ENCODE measurements at regions not wholly inside any gene's neighbourhood (a gene's known extent, or its start where the extent isn't known, plus 50 kb on each side); places are given as distances from the start of the nearest gene placed in this dataset.
A peak's percentile ranks its signal among the peaks of the same experiment; 100 is the strongest.
"Not testable (repeated sequence)": the region's sequence is repeated elsewhere in the genome, so short reads cannot be mapped to it uniquely, and the experiment has no call there.

DNA sequence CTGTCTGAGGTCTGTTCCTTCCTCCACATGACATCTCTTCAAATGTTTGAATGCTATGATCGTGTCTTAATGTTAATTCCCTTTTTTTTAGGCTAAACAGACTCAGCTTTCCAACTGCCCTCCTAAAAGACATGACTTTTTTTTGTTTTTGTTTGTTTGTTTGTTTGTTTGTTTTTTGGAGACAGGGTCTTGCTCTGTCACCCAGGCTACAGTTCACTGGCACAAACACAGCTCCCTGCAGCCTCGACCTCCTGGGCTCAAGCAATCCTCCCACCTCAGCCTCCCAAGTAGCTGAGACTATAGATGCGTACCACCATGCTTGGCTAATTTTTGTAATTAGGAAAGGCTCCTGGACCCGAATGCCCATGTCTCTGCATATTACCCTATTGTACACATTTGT, 176.5 kb downstream of the ABCA8 start:
- no peak for DNase-seq

DNA sequence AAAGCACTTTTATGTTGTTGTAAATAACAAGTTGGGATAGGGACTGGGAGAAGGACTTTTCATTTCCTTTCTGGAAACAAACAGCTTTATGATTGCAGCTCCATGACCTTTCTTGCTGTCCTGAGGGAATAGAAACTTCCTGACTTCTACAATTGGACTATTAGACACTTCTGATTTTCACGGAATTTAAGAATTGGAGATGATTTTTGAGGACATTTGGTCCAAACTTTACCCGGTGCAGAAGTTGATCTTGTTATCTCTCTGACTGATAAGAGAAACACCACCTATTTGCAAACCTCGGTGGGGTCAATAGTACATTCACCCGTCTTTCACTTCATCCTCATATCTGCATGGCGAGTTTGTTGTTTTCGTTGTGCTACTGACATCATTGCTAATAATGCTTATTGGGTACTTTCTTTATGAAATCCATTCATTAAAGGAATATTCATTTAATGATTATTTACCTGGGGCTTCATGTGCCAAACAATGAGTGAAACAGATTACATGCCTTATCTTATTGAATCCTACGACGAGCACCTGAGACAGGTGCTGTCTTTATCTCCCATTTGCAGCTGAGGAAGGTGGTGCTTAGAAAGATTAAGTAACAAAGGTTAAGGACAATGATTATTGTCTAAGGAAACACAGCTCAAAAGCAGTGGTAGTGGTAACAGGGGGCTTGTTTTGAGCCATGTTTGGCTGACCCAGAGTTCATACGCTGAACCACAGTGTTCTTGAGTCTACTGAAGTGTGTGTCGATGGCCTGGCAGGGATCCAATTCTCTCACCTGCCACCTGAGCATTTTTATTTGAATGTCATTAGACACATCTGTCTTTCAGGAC, 176.9 kb upstream of the FAM20A start:
- peak; percentile 40 for DNase-seq

DNA sequence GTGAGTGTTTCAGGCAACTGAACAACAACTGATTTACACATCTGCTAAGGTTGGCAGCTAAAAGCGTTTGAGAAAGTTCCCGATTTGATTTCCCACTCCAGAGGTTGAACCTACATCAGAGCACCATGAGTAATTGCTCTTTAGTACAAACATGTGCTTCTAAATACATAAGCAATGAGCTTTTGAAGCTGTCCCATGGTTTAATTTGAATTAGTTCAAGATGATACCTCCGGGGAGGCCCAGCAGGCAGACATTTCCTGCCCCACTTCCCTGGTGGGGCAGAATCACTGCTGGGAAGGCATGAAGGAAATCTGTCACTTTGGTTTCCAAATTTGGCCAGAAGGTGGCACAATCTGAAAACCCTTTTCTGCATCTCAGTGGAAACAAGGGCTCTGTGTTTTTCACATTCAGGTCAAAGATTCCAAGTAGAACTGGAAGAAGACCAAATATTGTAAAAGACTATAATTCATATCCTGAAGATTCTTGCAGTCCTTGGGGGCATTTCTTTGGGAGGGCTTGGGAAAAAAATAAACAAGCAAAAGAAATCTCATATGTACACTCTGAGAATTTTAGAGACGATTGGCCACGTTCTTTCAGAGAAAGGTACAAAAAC, 176.2 kb upstream of the FAM20A start:
- no peak for DNase-seq

DNA sequence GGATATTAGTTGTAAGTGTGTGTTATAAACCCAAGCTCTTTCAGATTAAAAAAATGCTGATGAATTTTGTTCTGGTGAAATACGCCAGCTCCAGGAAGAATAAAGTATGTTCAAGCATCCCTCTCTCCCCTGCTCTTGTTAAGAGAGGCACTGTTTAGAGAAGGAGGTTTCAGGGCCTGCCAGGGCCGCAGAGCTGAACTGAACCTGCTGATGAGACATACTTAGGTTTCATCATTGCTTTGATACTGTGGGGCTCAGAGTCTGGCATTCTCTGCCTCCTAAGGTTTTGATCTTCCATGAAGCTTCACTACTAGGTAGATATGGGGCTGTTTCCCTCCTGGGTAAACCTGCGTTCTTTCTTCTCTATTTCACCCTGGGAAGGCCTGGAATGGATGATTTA, 175.3 kb upstream of the FAM20A start:
- DNase-seq, result no peak

DNA sequence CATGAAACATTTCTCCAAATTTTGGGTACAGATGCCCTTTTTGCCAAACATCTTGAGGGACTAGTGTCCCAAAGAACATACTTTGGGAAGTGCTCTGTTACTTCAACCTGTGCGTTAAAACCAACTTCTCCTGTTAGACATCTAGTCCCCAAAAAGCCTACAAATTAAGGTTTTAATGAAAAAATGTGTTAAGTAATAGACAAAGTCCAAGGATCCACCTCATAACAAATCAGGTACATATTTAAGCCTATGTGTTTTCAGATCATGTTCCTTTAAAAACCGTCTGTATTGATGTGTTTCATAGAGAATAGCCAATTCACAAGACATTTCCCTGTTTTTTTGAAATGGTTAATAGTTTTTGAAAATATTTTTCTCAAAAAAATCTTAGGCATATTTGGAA, 174.8 kb upstream of the FAM20A start:
- no peak for DNase-seq

DNA sequence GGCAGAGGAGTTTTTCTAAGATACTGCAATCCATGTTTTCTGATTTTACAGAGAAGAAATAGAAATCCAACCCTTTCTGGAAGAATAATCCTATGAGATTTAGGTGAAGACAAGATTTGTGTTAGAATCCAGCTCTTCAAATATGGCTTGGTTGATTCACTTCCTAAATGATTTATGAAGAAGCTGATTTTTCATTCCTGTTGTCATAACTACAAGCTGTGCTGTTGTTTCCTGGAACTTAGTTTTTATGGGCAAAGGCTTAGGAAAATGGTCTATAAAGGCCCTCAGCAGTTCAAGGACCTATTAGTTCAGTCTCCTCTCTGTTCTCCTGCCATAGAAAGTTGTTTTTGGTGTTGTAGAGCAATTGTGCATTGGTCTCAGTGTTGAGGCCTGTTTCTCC, 174.2 kb upstream of the FAM20A start:
- no peak for DNase-seq

DNA sequence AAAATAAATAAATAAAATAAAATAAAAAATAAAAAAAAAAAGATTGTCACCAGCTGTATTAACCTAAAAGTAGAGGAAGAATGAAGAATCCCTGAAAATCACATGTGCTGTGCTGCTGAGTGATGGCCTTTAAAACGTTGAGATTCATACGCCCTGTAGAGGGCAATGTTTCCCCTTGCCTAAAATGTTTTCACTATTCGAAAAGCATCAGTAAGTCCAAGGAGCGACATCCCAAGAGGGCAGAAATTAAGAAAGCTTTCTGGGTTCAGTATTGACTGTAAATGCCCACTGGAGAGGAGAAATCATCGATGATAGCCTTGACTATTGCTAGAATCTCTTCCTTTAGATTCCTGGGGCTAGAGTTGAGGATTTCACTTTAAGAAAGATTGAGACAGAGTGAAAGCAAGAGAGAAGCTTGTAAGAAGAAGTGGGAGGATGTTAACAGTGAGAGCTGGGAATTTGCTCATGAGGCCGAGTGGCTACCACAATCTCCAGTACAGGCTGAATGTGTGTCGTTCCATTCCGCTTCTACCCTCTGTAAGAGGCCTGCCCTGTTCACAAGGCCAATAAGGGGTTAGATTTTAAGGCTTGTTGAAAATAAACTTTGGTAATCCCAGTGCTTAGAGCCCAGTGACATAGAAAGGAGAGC, 170.8 kb upstream of the FAM20A start:
- no peak for DNase-seq

DNA sequence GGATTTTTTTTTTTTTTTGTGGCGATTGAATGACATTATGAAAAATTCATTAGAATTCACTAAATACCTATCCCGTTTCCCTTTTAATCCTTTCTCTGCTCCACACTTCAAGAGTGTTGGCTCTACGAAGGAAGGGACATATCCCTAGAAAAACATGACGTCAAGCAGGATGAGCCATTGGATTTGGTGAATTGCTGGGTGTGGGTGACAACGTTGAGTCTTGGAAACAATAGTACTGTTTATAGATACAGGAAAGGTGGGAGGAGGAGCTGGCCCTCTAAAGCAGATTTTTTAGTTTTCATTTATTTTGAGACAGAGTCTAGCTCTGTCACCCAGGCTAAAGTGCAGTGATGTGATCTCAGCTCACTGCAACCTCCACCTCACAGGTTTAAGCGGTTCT, 167.6 kb upstream of the FAM20A start:
- no peak for DNase-seq

DNA sequence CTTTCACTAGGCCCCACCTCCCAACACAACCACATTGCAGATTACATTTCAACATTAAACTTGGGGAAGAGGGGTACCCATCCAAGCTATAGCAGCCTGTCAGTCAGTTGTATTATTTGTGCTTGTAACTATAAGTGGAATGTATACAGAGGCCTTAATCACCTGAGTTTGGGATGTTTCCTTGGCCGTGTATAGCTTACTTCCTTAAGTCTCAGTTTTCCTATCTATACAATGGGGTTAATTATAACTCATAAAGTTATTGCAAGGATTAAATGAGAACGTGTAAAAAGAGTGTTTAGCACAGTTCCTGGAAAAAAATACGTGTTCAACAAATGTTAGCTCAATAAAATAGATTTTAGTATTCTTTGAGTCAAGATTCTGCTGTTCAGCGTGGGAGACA, 165.5 kb upstream of the FAM20A start:
- no peak for DNase-seq

DNA sequence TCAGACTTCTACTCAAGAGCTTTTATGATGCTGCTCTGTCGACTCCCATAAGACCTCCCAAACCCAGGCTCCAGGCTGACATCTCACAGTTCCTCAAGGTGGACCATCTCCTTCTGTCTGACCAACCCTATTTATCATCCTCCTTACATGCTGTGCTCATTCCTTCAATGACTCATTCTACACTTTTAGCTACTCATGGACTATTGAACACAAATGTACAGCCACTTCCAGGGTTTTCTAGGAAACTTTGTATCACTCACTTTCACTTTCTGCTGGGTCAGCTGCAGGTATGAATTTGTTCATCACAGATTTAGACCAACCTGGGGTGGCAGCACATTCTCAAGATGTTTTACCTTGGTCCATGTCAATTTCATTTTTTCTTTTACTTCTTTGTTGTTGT, 162.4 kb upstream of the FAM20A start:
- DNase-seq, result no peak

DNA sequence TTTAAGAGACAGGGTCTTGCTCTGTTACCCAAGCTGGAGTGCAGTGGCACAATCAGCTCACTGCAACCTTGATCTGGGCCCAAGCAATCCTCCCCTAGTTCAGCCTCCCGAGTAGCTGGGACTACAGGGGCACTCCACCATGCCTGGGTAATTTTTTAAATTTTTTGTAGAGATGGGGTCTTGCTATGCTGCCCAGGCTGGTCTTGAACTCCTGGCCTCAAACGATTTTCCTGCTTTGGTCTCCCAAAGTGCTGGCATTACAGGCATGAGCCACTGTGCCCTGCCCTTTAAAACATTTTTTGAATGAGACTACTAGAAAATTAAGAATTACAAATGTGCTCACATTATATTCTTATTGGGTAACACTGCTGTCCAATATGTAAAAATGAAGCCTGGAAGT, 161.7 kb upstream of the FAM20A start:
- no peak for DNase-seq

DNA sequence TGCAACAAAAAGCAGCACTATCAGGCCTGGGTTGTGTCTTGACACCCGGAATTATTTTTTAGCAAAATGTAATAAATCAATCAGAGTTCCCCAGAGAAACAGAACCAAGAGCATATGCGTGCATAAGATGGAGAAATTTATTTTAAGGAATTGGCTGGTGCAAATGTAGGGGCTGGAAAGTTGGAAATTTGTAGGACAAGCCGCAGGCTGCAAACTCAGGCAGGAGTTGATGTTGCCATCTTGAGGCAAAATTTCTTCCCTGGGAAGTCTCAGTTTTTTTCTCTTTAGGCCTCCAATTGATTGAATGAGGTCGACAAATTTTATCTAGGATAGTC, 158.9 kb upstream of the FAM20A start:
- no peak for DNase-seq

DNA sequence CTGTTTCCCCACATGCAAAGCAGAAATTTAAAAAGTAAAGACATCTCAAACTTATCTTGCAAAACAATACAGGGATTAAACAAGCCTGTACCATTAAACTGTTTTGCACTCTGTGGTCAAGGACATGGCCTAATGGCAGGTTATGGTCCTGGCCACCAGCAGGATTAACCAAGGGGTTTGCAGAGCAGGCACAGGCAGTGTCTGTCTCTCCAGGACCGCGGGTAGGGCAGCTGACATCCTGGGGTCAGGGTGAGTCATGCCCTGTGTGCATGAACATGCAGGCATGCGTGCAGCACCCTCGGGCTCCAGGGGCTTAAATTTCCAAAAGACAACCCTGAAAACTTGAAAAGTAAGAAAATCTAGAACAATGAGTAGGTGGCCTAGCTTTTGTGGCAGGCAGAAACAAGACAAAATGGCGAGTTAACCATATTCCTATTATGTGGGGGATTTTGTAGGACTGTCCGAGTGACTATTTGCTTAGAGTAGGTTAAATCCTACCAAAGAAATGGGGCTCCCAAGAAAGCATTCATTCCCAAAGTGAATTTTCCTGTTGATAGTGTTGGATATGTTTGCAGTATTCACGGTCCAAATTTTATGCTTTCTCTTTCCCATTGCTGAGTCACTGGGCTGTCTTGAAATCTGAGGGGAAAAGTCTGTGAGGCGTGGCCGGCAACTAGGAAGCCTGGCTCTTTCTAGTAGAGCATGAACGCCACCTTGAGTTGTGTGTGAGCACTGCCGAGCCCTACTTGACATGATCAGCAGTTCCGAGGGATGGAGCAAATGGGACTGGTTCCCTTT, 158.4 kb upstream of the FAM20A start:
- peak; percentile 46 for DNase-seq

DNA sequence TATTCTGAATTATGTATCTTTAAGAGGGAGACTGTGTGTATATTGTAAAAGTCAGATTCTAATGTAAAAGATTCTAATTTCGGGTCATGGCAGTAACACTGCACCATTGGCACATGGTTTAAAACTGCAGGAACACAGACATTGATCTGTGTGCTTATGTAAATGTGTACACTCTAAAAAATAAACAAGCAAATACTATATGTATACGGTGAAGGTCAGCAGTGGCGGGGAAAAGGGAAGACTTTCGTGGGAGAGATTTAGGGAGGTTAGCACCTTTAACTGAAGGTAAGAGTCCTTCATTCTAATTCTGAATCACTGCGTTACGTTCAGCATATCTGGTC, 157.8 kb upstream of the FAM20A start:
- DNase-seq, result no peak

DNA sequence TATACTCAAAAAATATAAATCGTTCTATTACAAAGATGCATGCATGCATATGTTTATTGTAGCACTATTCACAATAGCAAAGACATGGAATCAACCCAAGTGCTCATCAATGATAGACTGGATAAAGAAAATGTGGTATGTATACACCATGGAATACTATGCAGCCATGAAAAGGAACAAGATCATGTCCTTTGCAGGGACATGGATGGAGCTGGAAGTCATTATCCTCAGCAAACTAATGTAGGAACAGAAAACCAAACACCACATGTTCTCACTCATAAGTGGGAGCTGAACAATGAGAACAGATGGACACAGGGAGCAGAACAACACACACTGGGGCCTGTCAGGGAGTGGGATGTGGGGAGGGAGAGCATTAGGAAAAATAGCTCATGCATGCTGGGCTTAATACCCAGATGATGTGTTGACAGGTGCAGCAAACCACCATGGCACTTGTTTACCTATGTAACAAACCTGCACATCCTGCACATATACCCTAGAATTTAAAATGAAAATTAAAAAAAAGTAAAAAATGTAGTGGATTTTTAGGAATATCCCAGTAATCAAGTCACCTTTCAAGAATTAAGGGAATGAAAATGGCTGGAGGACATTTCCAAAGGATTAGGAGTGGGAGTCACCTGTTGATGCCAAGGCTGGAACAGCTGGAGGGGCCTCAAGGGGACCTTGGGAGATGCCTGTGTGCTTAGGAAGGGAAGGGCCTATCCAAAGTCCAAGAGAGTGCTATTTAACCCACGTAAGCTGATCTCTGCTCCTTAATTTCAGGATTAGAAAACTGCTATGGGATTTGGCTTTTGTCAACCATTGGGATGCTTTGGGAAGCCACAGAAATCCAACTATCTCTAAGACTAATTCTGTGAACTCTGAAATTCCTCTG, 156.9 kb upstream of the FAM20A start:
- DNase-seq, result not testable (repeated sequence)

DNA sequence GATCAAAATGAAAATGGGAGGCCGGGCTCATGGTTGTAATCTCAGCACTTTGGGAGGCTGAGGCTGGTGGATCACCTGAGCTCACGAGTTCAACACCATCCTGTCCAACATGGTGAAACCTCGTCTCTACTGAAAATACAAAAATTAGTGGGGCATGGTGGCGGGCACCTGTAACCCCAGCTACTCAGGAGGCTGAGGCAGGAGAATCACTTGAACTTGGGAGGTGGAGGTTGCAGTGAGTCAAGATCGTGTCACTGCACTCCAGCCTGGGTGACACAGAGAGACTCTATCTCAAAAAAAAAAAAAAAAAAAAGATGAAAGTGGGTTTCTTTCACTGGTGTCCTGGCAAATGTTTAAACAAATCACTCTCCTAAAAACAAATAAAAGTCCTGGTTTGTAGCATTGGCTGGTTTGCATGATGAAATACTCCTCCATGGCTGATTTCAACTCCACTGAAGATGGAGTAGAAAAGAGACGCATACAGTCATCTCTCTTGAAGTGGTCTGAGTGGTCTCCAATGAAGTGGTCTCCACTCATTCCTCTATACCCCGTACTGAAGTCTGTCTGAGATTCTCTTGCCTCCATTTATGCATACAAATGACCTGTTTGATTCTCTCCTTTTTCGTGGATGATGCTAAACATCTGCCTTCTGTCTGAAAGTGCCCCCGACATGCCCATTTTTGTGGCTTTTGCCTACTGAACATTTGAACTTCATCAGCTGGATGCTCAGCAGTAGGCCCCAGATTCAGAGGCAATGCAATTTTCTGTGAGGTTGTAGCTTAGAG, 153.0 kb upstream of the FAM20A start:
- DNase-seq, result no peak

DNA sequence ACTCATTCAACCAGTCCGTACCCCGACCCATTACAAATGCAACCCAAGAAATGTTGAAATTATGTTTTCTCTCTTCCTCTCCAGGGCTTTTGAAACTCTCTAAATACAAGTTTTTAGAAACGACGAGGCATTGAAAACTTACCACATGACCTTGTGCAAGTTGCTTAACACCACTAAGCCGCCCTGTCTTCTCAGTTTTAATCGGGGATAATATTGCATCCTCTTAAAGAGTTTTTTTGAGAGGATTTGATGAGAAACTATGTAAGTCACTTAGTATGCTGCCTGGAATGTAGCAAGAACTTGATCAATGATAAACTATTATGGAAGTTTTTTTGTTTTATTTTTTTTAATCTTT, 149.0 kb upstream of the FAM20A start:
- no peak for DNase-seq

DNA sequence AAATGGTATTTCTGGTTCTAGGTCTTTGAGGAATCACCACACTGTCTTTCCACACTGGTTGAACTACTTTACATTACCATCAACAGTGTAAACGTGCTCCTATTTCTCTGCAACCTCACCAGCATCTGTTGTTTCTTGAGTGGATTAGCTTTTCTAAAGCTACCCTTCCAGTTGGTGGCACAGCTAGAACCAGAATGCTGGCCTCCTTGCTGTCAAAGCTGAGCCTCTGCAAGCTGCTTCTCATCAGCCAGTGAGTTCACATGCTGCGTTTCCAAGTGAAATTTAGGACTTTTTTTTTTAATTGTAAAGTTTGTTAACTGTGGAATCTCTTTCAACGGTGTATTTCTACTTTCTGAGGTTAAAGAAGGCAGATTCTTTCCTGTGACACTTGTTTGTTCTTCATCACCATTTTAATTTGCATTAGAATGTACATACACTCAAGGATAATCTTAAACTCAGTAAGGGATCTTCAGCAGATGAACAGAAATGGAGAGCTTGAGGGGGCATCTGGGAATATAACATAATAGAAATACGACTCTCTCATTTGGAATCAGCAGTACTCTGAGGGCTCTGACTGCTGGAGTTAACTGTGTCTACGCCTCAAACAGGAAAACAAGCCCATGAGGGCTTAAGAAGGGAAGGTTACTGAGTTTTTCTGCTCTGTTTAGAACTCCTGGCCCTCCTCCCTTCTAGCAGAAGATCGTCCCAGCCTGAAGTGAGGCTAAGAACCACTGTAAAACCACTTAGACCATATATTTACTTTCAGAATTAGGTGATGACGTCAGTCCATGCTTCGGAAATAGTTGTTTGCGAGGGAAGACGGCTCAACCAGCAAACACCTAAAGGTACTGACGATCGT, 148.4 kb upstream of the FAM20A start:
- no peak for DNase-seq

DNA sequence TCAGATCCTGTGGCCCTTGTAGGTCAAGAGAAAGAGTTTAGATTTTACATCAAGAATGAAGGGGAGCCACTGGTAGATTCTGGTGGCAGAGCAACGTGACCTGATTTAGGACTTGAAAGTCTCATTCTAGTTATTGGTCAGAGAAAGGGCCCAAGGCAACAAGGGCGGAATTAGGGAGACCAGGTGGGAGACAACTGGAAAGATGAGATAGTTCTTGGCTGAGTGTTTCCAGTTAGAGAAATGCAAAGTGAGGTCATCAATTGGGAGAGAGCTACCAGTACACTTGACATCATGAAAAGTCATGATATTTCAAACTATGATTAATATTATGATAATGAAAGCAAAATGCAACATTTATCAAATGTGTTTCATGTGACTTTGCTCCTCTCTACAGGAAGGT, 147.2 kb upstream of the FAM20A start:
- no peak for DNase-seq

DNA sequence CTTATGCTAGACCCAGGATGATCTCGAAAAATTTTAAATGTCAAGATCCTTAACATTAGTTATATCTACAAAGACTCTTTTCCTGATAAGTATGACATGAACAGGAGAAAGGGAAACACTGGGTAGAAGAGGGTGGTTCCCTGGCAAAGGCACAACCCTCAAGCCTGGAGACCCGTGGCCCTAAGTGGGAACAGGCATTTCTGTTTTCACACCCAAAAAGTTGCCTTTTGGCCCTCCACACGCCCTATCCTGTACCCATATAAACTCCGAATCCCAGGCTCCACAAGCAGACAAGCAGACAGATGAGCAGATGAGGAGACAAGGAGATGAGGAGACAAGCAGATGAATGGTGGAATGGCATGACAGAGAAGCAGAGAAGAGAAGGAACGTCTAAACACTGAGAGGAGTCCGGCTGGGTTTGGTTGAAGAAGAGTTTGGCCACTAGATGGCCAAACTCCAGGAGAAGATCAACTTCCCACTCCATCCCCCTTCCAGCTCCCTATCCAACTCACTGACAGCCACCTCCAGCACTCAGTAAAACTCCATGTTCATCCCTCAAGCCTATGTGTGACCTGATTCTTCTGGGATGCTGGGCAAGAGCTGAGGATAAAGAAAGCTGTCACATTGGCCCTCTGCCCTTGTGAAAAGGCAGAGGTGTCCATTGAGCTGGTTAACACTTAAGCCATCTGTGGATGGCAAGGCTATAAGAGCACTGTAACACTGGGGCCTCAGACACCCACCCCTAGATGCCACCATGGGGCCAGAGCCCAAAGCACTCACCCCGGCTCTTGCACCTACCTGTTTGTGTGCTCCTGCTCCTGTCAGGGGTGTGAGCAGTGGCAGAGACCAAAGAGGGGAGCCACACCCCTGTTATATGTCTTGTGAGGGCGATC, 139.6 kb upstream of the FAM20A start:
- no peak for DNase-seq

All from NCI-H1417 treated with DMSO at 0.1 percent for 48 hours (cell line).